SH-SY5Y (cell line): ENCODE measurements at regions not wholly inside any gene's neighbourhood (a gene's known extent, or its start where the extent isn't known, plus 50 kb on each side); places are given as distances from the start of the nearest gene placed in this dataset.

ENCODE experiments used
- GATA2 ChIP-seq: IDR thresholded peaks from 2 replicates; pipeline ENCODE4 v1.6.1; 2011; ENCODE audit warnings: mild to moderate bottlenecking, low read depth, low read length
- GATA3 ChIP-seq: IDR thresholded peaks from 2 replicates; pipeline ENCODE4 v1.6.1; 2011; ENCODE audit warnings: low read depth, mild to moderate bottlenecking, low read length, moderate library complexity

GRCh38 chr1:239823852-239824251 is 267.8 kb upstream of the FMN2 start:
- TF ChIP-seq GATA3 (no peak), GATA2 (no peak)
